HL-60 (cell line): ENCODE measurements at regions not wholly inside any gene's neighbourhood (a gene's known extent, or its start where the extent isn't known, plus 50 kb on each side); places are given as distances from the start of the nearest gene placed in this dataset.

Source experiments
- CTCF ChIP-seq: IDR thresholded peaks from one replicate; pipeline ENCODE4 v1.5.1; 2011; ENCODE audit warnings: low read length, control low read depth, inconsistent platforms; ENCODE audit not compliant: insufficient read depth
- POLR2AphosphoS5 ChIP-seq: IDR thresholded peaks from 2 replicates; pipeline ENCODE4 v1.6.1; 2012; ENCODE audit warnings: low read depth

- TF ChIP-seq CTCF (no peak), POLR2AphosphoS5 (no peak)
Measured at GRCh38 chr13:40438022-40438680, 228.3 kb downstream of the FOXO1 start.
